RWPE2 (cell line): ENCODE measurements at regions not wholly inside any gene's neighbourhood (a gene's known extent, or its start where the extent isn't known, plus 50 kb on each side); places are given as distances from the start of the nearest gene placed in this dataset.

Experiments used
- ATAC-seq: fragments of 200-7000 bp; cut with Tn5 transposase; 3 replicates; pipeline ENCODE4 v1.9.1; 2021; ENCODE audit warnings: low read depth
- DNase-seq: peaks from one replicate; pipeline ENCODE4 v3.0.0-alpha.2; 2020; ENCODE audit warnings: low spot score
- H3K27ac ChIP-seq: fragments of 450-650 bp; 2 replicates; pipeline ENCODE4 v1.5.1; 2017; ENCODE audit warnings: mild to moderate bottlenecking; ENCODE audit not compliant: poor library complexity, severe bottlenecking
- H3K27me3 ChIP-seq: fragments of 250-450 bp; sonication (Bioruptor Pico); 2 replicates; pipeline ENCODE4 v1.5.1; 2021; ENCODE audit warnings: mild to moderate bottlenecking, moderate library complexity; ENCODE audit not compliant: insufficient read depth, poor library complexity, severe bottlenecking
- H3K36me3 ChIP-seq: fragments of 250-450 bp; sonication (Bioruptor Pico); 2 replicates; pipeline ENCODE4 v1.5.1; 2020; ENCODE audit warnings: low read depth, mild to moderate bottlenecking, moderate library complexity
- H3K4me1 ChIP-seq: fragments of 250-450 bp; sonication (Bioruptor Pico); 2 replicates; pipeline ENCODE4 v1.5.1; 2021; ENCODE audit warnings: mild to moderate bottlenecking, moderate library complexity; ENCODE audit not compliant: insufficient read depth, poor library complexity, severe bottlenecking
- H3K4me3 ChIP-seq: fragments of 250-450 bp; sonication (Bioruptor Pico); 2 replicates; pipeline ENCODE4 v1.5.1; 2021; ENCODE audit warnings: mild to moderate bottlenecking, moderate library complexity; ENCODE audit not compliant: severe bottlenecking
- H3K9me3 ChIP-seq: fragments of 250-450 bp; sonication (Bioruptor Pico); 2 replicates; pipeline ENCODE4 v1.5.1; 2021; ENCODE audit warnings: mild to moderate bottlenecking, moderate library complexity; ENCODE audit not compliant: severe bottlenecking
- TF ChIP-seq, protein P1 (sequence below): fragments of 450-650 bp; IDR thresholded peaks from one replicate; pipeline ENCODE4 v1.5.1; 2017; ENCODE audit warnings: mild to moderate bottlenecking, moderate library complexity; ENCODE audit not compliant: poor library complexity, severe bottlenecking

DNA sequence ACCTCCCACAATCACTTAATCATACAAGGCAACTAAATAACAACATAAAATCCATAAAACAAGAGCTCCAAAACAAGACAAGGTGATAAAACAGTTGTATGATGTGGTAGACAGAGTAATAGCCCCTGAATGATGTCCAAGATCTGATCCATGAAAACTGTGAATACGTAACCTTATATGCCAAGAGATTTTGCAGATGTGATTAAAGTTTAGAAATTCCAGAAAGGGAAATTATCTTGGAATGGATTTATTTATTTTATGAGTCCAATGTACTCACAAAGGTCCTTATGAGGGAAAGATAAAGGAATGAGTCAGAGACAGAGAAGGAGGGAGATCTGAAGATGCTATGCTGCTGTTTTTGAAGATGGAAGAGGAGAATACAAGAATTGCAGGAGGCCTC lies 1775.7 kb upstream of the C9orf72 start:
- ATAC-seq, result peak; percentile 29; the same call in 1 of the 3 replicates

DNA sequence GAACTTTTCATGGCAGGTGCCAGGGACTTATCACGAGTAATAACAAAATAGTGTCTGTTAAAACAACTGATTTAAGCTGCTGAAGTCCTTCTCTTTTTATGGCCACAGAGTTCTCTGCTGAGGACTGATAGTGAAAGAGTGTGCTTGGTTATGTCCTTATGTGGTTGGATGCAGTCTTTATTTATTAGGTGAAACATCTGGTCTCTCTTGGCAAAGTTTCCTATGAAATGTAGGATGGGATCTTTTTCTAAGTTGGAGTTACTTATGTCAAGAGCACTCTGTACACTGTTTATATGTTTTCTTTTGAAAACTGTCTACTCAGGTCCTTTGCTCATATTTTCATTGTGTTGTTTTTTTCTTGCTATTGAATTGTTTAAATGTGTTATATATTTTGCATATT lies 1816.1 kb upstream of the C9orf72 start:
- Histone ChIP-seq H3K4me1 (no peaks in the 10 kb centered on the region), H3K27ac (no peak overlapping the region), H3K36me3 (no peaks in the 10 kb centered on the region), H3K27me3 (no peaks in the 10 kb centered on the region), H3K9me3 (no peaks in the 10 kb centered on the region), H3K4me3 (no peak overlapping the region)
- DNase-seq (no peak), ATAC-seq (no peak)
- TF ChIP-seq, protein P1, sequence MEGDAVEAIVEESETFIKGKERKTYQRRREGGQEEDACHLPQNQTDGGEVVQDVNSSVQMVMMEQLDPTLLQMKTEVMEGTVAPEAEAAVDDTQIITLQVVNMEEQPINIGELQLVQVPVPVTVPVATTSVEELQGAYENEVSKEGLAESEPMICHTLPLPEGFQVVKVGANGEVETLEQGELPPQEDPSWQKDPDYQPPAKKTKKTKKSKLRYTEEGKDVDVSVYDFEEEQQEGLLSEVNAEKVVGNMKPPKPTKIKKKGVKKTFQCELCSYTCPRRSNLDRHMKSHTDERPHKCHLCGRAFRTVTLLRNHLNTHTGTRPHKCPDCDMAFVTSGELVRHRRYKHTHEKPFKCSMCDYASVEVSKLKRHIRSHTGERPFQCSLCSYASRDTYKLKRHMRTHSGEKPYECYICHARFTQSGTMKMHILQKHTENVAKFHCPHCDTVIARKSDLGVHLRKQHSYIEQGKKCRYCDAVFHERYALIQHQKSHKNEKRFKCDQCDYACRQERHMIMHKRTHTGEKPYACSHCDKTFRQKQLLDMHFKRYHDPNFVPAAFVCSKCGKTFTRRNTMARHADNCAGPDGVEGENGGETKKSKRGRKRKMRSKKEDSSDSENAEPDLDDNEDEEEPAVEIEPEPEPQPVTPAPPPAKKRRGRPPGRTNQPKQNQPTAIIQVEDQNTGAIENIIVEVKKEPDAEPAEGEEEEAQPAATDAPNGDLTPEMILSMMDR, result no peak

More for the DNA sequence above, 1775.7 kb upstream of the C9orf72 start:
- Histone ChIP-seq H3K27ac (no peak overlapping the region), H3K27me3 (no peaks in the 10 kb centered on the region), H3K9me3 (no peaks in the 10 kb centered on the region), H3K4me3 (no peak overlapping the region), H3K36me3 (no peaks in the 10 kb centered on the region), H3K4me1 (peaks cover 4% of the 10 kb centered on the region)
- DNase-seq, result no peak
- TF ChIP-seq, protein P1, result no peak

DNA sequence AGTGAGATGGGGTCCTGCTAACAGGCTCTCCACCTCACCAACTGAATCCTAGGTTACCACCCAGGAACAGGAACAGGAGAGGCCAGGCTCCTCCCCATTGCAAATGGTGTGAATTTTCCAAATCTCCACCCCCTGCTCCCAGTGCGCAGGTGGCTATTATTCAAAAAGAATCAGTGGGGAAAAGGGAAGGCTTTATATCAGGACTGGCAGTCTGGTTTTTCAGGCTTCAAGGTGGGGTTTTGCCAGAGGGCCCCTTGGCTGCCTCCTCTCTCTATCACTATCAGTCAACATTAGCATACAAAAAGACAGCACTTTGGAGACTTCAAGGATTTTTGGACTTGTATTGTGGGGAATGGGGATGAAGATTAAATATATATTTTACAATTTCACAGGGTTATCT lies 1817.6 kb upstream of the C9orf72 start:
- H3K27me3 ChIP-seq, result no peaks in the 10 kb centered on the region
- TF ChIP-seq, protein P1, result no peak
- H3K27ac ChIP-seq, result no peak overlapping the region
- no peaks in the 10 kb centered on the region for H3K36me3 ChIP-seq
- no peak for DNase-seq
- no peaks in the 10 kb centered on the region for H3K9me3 ChIP-seq
- H3K4me1 ChIP-seq, result no peaks in the 10 kb centered on the region
- ATAC-seq, result no peak
- H3K4me3 ChIP-seq, result no peak overlapping the region

DNA sequence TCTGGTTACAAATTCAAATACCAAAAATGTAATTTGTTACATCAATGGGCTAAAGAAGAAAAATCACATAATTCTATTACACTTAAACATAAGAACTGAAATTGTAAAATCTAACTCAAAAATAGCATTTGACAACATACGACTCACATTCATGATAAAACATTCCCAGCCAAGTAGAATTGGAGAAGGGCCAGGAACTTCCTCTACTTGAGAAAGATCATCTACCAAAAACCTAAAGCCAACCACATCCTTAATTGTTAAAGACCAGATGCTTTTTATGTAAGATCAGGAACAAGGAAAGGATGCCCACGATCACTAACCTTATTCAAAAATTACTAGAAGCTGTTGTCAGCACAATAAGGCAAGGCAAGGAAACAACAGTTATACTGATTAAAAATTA lies 1819.8 kb upstream of the C9orf72 start:
- no peaks in the 10 kb centered on the region for H3K27me3 ChIP-seq
- ATAC-seq (no peak), DNase-seq (no peak)
- no peaks in the 10 kb centered on the region for H3K9me3 ChIP-seq
- no peak overlapping the region for H3K4me3 ChIP-seq
- no peaks in the 10 kb centered on the region for H3K36me3 ChIP-seq
- TF ChIP-seq, protein P1, result no peak
- H3K4me1 ChIP-seq, result peaks cover 4% of the 10 kb centered on the region
- H3K27ac ChIP-seq, result no peak overlapping the region

DNA sequence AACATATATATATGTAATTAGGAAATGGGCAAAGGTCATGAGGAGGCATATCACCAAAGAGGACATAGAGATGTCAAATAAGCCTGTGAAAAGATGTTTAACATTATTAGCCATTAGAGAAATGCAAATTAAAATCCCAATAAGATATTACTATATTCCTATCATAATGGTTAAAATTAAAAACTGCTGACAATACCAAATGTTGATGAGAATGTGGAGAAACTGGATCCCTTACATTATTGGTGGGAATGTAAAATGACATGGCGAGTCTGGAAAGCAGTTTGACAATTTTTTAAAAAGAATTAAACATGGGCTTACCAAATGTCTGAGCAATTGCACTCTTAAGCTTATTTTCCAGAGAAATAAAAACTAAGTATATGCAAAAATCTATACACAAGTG lies 1821.6 kb upstream of the C9orf72 start:
- H3K9me3 ChIP-seq, result no peaks in the 10 kb centered on the region
- no peak overlapping the region for H3K27ac ChIP-seq
- peaks cover 4% of the 10 kb centered on the region for H3K4me1 ChIP-seq
- no peak for ATAC-seq
- no peak for DNase-seq
- TF ChIP-seq, protein P1, result no peak
- H3K4me3 ChIP-seq, result no peak overlapping the region
- H3K36me3 ChIP-seq, result no peaks in the 10 kb centered on the region
- no peaks in the 10 kb centered on the region for H3K27me3 ChIP-seq
